OCI-LY3 (cell line): ENCODE measurements at regions not wholly inside any gene's neighbourhood (a gene's known extent, or its start where the extent isn't known, plus 50 kb on each side); places are given as distances from the start of the nearest gene placed in this dataset.

Experiments
- H2AFZ ChIP-seq: fragments of 200-600, 300-600 bp; shearing (Covaris generic); 2 replicates; pipeline ENCODE4 v1.6.0; 2014; ENCODE audit warnings: antibody characterized with exemption, low read depth, low read length
- H3K27ac ChIP-seq: fragments of 200-600, 300-600 bp; sonication (generic); 2 replicates; pipeline ENCODE4 v1.5.1; 2014; ENCODE audit warnings: mild to moderate bottlenecking, low read length, moderate library complexity, mixed read lengths
- H3K27me3 ChIP-seq: fragments of 200-600, 300-600 bp; sonication (generic); 2 replicates; pipeline ENCODE4 v1.6.1; 2014; ENCODE audit warnings: low read depth, low read length, mixed read lengths
- H3K36me3 ChIP-seq: fragments of 200-600, 300-600 bp; sonication (generic); replicated peaks from 2 replicates; pipeline ENCODE3; 2014; ENCODE audit warnings: low read depth, low read length, mixed read lengths
- H3K4me1 ChIP-seq: fragments of 300-600, 200-600 bp; sonication (generic); 2 replicates; pipeline ENCODE4 v1.6.1; 2014; ENCODE audit warnings: low read length, mixed read lengths
- H3K4me2 ChIP-seq: fragments of 200-600, 300-600 bp; sonication (generic); 2 replicates; pipeline ENCODE4 v1.6.1; 2014; ENCODE audit warnings: low read length, mixed read lengths
- H3K4me3 ChIP-seq: fragments of 300-600, 200-600 bp; sonication (generic); 2 replicates; pipeline ENCODE4 v1.5.1; 2014; ENCODE audit warnings: antibody characterized with exemption, mild to moderate bottlenecking, low read length, moderate library complexity
- H3K79me2 ChIP-seq: fragments of 300-600, 200-600 bp; shearing (Covaris generic); 2 replicates; pipeline ENCODE4 v1.6.1; 2014; ENCODE audit warnings: mild to moderate bottlenecking, low read length, mixed read lengths
- H3K9ac ChIP-seq: fragments of 300-600, 200-600 bp; shearing (Covaris generic); 2 replicates; pipeline ENCODE4 v1.6.0; 2014; ENCODE audit warnings: mild to moderate bottlenecking, low read length, moderate library complexity
- H3K9me3 ChIP-seq: fragments of 200-600, 300-600 bp; shearing (Covaris generic); 2 replicates; pipeline ENCODE4 v1.6.1; 2014; ENCODE audit warnings: low read length, mixed read lengths; ENCODE audit not compliant: insufficient read depth
- H4K20me1 ChIP-seq: fragments of 200-600, 300-600 bp; sonication (generic); 2 replicates; pipeline ENCODE4 v1.6.1; 2016; ENCODE audit warnings: low read length, mixed read lengths; ENCODE audit not compliant: insufficient read depth
- CTCF ChIP-seq: fragments of 200-600, 300-600 bp; sonication (generic); IDR thresholded peaks from 2 replicates; pipeline ENCODE4 v1.5.1; 2014; ENCODE audit warnings: antibody characterized with exemption, low read length, low read depth
- EZH2phosphoT487 ChIP-seq: fragments of 200-600 bp; shearing (Covaris generic); IDR thresholded peaks from 2 replicates; pipeline ENCODE4 v1.6.1; 2018; ENCODE audit warnings: antibody characterized with exemption, mixed run types, low read depth

- Histone ChIP-seq H4K20me1 (no peaks in the 10 kb centered on the region), H3K79me2 (no peaks in the 10 kb centered on the region), H3K9ac (no peak overlapping the region), H3K9me3 (no peaks in the 10 kb centered on the region), H3K27me3 (peaks cover 67% of the 10 kb centered on the region), H3K4me3 (no peak overlapping the region), H3K4me2 (no peak overlapping the region), H3K36me3 (no peaks in the 10 kb centered on the region), H2AFZ (no peak overlapping the region), H3K27ac (no peak overlapping the region), H3K4me1 (peaks cover 10% of the 10 kb centered on the region)
- TF ChIP-seq EZH2phosphoT487 (no peak), CTCF (no peak)
Measured at GRCh38 chr1:182191381-182192115, 130.0 kb upstream of the ZNF648 start.

GRCh38 chr1:182189535-182190066 is 128.1 kb upstream of the ZNF648 start:
- peaks cover 14% of the 10 kb centered on the region for H3K4me1 ChIP-seq
- no peak overlapping the region for H3K27ac ChIP-seq
- no peaks in the 10 kb centered on the region for H3K36me3 ChIP-seq
- H3K27me3 ChIP-seq: peaks cover 48% of the 10 kb centered on the region
- no peak overlapping the region for H2AFZ ChIP-seq
- H3K4me2 ChIP-seq: 0 out of 2 replicates have a peak overlapping the region, but pooled peaks have one; percentile 17
- no peak overlapping the region for H3K9ac ChIP-seq
- no peaks in the 10 kb centered on the region for H4K20me1 ChIP-seq
- no peaks in the 10 kb centered on the region for H3K9me3 ChIP-seq
- no peak overlapping the region for H3K4me3 ChIP-seq
- TF ChIP-seq EZH2phosphoT487: no peak
- no peak for TF ChIP-seq CTCF
- H3K79me2 ChIP-seq: no peaks in the 10 kb centered on the region

- TF ChIP-seq CTCF (no peak), EZH2phosphoT487 (no peak)
- no peaks in the 10 kb centered on the region for H3K9me3 ChIP-seq
- peaks cover 41% of the 10 kb centered on the region for H3K27me3 ChIP-seq
- no peak overlapping the region for H2AFZ ChIP-seq
- H3K4me2 ChIP-seq: no peak overlapping the region
- no peak overlapping the region for H3K27ac ChIP-seq
- no peaks in the 10 kb centered on the region for H3K36me3 ChIP-seq
- no peak overlapping the region for H3K4me3 ChIP-seq
- H4K20me1 ChIP-seq: no peaks in the 10 kb centered on the region
- no peaks in the 10 kb centered on the region for H3K79me2 ChIP-seq
- H3K9ac ChIP-seq: no peak overlapping the region
- H3K4me1 ChIP-seq: peaks cover 14% of the 10 kb centered on the region
Measured at GRCh38 chr1:182186757-182187146, 125.2 kb upstream of the ZNF648 start.

- Histone ChIP-seq H3K4me1 (peaks cover 14% of the 10 kb centered on the region), H3K27me3 (peaks cover 42% of the 10 kb centered on the region), H3K4me3 (no peak overlapping the region), H3K27ac (no peak overlapping the region), H2AFZ (no peak overlapping the region), H3K9me3 (no peaks in the 10 kb centered on the region), H3K36me3 (no peaks in the 10 kb centered on the region), H3K79me2 (no peaks in the 10 kb centered on the region), H4K20me1 (no peaks in the 10 kb centered on the region), H3K9ac (no peak overlapping the region), H3K4me2 (no peak overlapping the region)
- TF ChIP-seq CTCF: no peak
- TF ChIP-seq EZH2phosphoT487: no peak
Measured at GRCh38 chr1:182185842-182186756, 124.6 kb upstream of the ZNF648 start.
